NCI-H2227 (cell line): ENCODE measurements at regions not wholly inside any gene's neighbourhood (a gene's known extent, or its start where the extent isn't known, plus 50 kb on each side); places are given as distances from the start of the nearest gene placed in this dataset.

ENCODE experiments used
- DNase-seq: peaks from one replicate; lab custom pipeline; 2025; ENCODE audit not compliant: unreplicated experiment; lab: John Stamatoyannopoulos, UW

DNA sequence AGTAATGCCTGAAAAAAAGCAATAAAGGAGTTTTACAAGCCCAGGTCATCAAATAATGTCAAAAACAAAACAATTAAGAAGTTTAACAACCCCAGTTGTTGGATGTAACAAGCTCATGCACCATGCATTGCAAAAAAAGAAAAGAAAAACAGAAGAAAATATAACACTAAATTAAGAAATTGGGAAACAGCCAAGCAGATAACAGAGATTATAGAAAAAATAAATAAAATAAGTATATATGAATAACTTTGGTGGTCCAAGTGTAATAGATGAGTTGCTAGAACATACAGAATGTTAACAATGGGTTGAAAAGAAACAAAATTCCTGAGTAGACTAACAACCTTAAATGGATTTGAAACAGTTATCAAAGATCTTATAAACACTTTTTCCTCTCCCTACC lies 573.1 kb upstream of the SOX11 start:
- no peak for DNase-seq

DNA sequence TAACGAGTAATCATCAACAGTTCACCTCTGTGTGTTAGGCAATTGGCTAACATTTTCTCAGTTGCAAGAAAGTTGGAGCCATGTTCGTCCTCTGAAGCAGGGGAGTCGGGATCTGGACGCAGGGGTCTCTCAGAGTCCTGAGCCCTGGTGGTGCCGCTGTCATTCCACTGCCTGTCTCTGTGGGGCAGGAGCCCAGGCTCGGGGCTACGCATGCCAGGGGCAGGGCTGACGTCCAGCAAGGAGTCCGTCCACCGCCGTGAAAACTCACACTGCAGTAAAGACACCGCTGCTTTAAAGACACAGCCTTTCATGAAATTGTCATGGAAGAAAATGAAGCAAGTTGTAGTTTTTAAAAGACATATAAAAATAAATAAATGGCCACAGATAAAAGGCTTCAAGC lies 571.1 kb upstream of the SOX11 start:
- peak; percentile 26 for DNase-seq

DNA sequence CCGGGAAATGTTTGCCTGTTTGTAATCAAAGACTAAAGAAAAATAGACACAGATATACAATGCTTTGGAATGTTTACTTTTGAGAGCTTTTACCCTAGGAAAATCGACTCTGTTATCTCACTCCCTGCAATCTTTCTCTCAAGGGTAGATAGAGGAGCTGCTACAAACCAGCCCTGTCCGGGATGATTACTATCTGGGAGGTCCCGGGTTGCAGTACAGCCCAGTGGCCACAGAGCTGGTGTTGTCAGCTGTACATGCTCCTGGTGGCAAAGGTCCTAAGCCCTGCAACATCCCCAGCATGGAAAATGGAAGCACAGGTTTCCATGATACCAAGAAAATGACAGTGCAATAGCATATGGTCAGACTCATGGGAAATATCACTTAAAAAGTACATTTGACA lies 570.5 kb upstream of the SOX11 start:
- DNase-seq = peak; percentile 38

DNA sequence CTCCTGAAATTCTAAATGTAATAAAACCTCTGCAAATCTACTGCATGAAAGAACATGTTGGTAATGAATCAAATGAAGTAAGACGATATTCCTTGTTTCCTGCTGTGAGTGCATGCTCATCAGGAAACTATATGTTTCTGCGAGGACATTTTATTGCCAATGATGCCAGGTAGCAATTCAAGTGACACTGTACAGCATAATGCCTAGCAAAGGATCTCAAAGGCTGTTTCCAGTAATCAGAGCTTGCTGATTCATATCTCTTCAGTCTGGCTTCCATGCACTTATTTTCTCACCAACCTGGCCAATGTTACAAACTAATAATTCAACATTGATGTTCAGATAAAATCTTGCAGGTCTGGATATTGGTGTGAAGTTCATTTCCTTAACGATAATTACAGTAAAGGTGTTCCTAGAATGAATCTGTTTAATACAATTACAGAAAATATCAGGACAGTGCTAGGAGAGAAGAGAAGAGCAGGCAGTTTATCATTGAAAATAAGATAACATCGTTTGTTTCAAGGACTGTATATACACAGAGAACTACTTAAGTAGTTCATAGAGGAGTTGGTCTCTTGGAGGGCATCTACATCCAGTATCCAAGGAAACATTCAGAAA lies 568.5 kb upstream of the SOX11 start:
- DNase-seq = no peak

DNA sequence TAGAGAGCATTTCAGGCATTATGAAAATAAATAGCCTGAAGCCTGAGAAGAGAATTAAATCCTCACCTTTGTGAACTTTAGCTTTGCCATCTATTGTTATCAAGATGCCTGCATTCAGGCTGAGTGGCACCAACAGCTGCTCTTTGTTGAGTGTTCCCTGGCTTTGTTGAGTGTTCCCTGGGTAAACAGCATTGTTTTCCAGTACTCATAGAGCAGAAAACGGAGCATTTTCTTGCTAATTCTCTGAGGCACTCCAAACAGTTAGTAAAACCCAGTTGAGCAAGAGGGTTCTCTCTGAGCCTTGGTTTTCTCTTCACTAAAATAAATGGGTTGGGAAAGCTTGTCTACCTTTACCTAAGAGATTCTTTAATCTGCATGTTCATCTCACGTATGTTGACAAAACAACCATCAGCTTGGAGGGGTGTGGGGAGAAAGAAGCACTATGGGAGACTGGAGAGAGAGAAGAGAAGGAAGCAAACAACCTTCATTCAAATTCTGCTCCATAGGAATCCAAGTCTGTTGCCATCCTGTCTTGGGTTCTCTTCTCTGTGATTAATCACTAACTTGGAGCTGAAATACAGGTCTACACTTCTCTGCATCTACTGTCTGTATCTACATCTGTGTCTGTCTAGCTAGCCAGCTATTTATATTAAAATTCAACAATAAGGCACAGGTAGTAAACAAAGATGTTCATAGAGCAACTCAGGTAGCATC lies 567.0 kb upstream of the SOX11 start:
- peak; percentile 93 for DNase-seq

DNA sequence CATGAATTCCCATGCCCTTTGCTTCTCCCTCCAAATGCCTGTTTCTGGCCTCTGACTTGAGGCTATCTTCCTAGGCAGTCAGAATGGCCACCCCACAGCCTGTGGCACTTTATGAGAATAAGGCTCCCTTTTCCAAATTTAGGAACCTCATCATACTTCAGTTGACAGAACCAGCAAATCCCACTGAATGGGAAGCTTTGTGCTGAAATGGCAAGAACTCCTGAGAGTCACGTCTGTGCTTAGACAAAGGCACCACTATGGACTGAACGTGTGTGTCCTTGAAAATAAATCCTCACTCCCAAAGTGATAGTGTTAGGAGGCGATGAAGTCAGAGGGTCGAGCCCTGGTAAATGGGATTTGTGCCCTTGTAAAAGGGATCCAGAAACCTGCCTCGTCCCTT lies 559.9 kb upstream of the SOX11 start:
- no peak for DNase-seq

DNA sequence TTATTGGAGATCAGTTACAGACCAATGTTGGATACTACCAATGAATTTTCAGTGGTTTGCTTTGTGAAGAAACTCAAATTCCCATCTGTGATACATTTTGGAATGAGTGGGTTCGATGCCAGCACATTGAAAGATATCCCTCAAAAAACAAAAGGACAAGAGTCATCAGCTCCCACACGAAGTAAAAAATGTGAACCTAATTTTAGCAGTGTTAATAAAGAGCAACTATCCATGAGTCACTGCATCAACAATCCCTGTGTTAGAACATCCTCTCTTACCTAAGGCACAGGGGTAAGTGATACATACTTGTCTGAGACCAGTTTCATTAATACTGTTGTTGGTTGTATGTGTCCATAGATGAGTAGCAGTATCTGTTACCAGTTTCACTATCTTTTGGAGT lies 551.8 kb upstream of the SOX11 start:
- no peak for DNase-seq

DNA sequence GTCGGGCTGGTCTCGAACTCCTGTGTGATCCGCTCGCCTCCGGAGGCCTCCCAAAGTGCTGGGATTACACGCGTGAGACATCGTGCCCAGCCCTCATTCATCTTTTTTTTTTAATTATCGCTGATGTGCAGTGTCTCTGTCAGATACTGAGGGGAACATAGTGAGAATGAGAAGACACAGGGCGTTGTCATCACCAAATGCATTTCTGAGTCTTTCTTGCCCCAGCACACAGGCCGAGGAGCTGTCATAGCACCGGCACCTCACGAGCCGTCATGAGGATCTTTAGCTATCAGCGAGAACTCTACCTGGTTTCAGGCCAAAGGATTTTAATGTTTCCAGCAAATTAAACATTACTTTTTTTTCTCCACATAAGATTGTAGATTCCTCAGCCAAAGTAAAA lies 548.0 kb upstream of the SOX11 start:
- DNase-seq = no peak

DNA sequence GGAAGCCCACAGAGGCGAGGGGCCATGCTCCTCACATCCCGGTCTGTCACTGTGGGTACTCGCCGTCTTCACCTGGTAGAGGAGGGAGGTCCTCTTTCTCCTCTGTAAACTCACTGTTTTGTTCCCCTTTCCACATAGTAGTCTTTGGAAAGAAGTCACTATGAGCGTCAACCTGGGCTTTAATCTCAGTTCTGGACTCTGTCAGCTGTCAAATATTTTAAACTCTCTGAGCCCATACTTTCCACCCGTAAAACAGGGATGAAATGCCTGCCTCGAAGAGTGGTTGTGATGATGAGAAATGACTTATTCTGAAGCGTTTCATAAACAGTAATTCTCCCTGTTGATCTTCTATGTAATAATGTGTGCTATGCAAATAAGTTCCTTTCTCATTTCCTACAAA lies 547.1 kb upstream of the SOX11 start:
- DNase-seq = no peak

DNA sequence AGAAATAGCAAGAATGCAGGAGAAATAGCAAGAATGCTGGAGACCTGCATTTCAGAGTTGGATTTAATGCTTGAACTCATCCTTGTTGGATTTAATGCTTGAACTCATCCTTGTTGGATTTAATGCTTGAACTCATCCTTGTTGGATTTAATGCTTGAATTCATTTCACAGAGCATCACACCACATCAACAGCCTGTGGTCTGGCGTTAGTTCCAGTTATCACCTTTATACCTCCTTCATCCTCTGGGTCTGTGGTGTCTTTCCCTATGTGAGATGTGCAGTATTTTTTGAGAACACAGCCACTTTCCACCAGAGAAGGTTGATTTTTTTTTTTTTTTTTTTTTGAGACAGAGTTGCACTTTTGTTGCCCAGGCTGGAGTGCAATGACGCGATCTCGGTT lies 546.4 kb upstream of the SOX11 start:
- no peak for DNase-seq

DNA sequence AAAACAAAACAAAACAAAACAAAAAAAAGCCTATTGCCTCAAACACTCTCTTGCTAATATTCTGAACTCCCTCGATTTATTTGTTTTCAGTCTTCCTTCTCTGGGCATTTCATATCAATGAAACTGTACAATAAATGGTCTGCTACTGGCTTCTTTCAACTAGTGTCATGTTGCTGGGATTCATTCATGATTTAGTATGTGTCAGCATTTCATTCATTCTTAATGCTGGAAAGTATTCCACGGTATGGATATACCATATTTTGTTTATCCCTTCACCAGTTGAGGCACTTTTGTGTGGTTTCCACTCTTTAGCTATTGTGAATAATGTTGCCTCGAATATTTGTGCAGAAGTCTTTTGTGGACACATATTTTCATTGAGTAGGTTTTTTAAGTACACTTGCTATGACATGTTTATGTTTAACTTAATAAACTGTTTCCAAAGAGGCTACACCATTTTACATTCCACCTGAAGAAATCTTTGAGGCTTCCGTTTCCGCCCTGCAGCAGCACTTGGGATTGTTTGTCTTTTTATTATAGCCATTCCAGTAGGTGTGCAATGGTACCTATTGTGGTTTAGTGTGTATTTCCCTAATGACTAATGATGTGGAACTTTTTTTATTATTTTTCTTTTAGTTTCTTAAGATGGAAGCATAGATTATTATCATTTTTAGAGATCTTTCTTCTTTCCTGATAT lies 543.6 kb upstream of the SOX11 start:
- no peak for DNase-seq

DNA sequence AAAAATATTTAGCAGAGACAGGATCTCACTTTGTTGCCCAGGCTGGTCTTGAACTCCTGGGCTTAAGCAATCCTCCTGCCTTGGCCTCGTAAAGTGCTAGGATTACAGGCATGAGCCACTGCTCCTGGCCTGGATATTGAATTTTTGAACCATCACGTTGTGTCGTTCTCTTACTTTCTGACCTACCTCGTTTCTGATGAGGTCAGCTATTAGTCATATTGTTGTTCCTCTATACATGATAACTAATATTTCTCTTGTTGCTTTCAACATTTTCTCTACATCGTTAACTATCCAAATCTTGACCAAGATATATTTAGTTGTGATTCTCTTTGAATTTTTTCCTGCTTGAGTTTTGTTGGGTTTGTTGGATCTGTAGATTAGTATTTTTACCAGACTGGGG lies 541.3 kb upstream of the SOX11 start:
- no peak for DNase-seq

DNA sequence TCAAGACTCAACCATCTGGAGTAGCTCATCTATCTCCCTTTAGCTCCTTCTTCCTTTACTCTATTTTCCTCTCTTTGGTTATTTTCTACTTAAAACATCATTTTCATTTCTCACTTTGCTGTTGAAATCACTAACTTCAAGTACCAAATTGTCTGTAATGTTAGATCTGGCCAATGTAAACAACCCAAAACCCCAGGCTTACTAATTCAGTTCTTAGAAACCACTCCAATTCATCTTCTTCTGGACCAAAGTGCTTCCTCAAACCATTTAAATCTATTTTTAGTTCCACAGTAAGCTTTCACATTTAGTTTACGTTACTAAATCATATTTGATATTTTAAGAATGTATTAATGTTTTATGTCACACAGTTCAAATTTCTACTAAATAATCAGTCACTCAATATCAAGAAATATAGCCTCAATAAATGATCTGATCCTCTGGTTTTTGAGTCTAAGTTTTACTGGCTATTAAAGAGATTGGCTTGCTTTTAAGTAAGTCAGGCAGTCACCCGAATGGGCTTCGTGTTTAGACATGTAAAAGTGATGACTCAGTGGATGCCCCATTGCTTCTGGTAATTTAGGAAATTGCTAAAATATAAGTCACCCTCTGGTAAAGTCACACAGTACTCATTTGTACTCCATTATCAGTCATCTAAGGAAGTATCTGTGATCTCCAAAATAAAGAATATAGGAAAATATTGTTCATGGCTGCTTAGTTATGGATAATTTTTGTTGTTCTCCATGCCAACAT lies 527.2 kb upstream of the SOX11 start:
- peak; percentile 70 for DNase-seq

DNA sequence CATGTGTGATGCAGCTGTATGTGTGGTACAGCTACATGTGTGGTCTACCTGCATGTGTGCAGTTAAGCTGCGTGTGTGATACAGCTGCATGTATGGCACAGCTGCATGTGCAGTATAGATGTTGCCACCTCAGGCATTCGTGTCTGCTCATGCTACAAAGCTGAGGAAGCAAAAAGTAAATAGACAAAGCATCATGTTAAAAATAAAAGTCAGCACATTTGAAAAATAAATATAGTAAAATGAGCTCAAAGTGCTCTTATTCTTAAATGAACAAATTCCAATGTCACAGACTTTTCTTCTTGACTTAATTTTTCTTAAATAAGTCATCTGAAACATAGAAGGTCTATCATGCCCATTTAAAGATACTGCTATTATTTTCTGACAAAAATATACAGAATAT lies 519.3 kb upstream of the SOX11 start:
- DNase-seq = no peak

DNA sequence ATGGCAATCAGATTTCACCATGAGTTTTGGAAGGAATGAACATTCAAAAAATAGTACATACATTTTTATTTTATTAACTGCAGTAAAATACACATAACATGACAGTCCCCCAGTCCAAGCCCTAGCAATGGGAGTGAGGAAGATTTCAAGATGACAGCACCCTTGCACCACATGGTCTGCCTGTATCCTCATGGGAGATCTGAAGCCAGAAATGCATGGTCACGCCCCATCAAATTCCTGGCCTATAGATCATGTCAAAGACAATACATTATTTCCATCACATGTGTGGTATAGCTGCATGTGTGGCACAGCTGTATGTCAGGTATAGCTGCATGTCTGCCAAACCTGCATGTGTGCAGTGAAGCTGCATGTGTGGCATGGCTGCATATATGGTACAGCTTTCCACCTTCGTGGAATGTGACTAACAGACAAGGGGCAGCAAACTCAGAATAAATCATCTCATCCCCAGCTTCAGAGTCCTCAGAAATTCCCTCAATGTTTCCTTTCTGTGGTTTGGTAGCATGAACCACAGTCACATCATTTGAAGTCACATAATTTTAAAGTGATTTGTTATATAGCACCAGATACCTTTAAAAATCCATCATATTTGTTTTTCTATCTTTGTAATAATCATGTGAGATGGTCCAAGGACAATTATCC lies 518.2 kb upstream of the SOX11 start:
- DNase-seq = no peak

DNA sequence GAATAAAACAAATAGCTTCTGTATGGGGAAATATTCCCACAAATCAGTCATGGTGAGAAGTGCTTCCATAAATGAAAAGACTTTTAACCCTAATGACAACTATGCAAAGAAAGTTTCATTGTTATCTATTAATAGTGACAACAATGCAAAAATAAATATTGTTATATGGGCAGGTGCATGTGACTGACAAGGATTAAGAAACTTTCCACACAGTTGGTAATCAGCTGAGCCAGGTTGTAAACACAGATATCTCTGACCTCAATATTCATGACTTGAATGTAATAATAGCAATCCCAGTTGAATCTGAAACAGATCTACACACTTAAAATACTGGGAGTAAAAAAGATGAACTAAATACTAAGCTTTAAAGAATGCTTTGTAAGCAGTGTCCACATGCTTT lies 517.0 kb upstream of the SOX11 start:
- no peak for DNase-seq

DNA sequence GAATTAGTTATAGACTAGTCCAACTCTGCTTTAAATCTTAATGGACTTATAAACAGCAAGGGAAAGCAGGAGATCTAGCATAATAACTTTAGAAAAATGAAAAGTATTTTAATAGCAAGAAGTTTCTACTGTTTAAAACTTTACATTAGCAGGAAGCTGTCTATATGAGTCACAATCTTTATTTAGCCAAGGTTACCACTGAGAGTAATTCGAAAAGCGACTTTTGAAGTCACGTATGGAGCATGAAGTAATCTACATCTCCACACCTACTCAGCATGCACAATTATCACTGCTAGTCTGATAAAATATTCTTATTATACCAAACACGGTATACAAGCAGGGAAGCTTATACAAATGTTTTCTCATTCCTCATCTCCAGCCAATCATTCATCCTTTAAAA lies 515.4 kb upstream of the SOX11 start:
- DNase-seq = no peak

DNA sequence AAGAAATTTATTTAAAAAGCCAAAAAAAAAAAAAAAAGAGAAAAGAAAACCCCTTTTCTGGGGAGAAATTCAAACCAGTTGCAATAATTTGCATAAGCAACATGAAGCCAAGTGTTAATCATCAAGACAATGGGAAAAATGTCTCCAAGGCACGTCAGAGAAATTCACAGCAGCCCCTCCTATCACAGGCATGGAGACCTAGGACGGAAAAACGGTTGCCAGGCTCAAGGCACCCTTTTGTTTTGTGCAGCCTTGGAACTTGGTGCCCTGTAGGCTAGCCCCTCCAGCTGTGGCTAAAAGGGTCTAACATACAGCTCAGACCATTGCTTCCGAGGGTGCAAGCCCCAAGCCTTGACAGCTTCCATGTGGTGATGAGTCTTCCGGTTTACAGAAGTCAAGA lies 509.2 kb upstream of the SOX11 start:
- DNase-seq = no peak

DNA sequence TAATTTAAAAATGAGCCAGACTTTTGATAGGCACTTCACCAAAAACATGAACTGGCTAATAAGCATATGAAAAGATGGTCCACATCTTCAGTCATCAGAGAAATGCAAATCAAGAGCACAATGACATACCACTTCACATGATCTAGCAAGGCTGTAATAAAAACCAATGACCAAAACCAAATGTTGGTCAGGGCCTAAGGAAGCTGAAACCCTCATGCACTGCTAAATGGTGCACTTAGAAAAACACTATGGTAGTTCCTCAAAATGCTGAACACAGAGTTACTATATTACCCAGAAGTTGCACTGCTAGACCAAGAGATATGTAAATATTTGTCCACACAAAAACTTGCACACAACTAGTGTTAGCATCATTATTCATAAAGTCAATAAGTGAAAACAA lies 504.9 kb upstream of the SOX11 start:
- DNase-seq = no peak

DNA sequence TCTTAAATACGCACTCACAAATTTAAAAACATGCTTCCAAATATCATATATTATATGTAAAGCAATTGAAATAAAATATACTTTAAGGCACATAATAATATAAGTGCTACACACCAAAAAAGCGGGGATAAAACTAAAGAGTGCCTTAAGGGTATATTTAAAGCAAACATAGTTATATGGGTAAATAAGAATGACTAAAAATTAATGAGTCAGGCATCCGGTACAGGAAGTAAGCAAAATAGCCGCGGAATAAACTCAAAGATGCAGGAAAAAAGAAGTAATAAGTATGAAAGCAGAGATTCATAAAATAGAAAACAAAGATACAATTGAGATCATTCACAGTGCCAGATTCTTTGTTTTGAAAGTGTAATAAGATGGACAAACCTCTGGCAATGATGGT lies 503.5 kb upstream of the SOX11 start:
- no peak for DNase-seq

DNA sequence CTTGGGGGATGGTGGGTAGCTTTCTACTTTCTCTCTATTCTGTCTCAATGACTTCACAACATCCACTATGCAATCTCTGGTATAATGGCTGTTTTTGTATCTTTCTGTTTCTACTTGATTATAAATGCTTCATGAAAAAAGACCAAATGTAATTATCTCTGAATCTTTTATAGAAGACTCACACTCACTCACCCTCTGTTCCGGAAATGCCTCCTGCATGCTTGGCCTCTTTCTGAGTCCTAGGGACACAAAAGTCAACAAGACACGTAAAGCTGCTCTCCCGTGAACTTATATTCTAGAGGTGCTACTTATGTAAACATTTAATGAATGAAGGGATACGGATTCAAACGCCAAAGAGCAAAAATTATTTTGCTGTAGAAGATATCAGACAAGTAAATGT lies 502.2 kb upstream of the SOX11 start:
- DNase-seq = no peak
